ENCODE measurements at regions not wholly inside any gene's neighbourhood (a gene's known extent, or its start where the extent isn't known, plus 50 kb on each side); places are given as distances from the start of the nearest gene placed in this dataset.

DNA sequence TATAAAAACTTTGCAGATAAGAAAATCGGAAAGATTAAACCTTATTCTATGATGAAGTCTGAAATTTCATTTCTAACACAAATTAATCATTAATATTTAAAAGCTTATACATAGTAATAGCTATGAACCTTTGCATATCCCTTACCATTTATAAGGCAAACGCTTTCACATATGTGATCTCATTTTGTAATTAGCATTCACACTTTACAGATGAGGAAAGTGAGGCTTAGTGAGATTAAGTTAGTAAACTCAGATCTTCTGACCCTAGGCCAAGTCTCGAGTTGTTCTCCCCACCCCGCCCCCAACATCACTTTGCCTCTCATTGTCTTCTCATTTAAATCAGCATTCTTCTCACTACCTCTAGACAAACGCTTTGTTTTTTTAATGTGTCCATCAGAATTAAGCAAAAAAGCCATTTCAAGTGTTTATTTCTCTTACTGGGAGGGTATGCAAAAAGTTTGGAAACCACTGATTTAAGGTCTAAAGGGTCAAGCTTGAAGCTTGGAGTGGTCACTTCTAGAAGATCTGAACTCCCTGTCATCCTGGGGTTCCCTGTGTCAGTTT lies 172.9 kb upstream of the BCL6 start:
- DNase-seq, result no peak
- CTCF ChIA-PET, result no interaction called here
- H4K20me1 ChIP-seq (ENCODE audit: insufficient read depth), result no peaks in the 10 kb centered on the region

GRCh38 chr3:187919048-187919447 lies 173.8 kb upstream of the BCL6 start:
- Histone ChIP-seq H3K9ac (no peak overlapping the region), H2AFZ (ENCODE audit: low read depth) (peak overlapping the region; percentile 25; the same call in 1 of the 2 replicates)
- 57% methylated on average over 6 of the region's 6 CpGs for WGBS (ENCODE audit: low lambda C conversion rate)

More for the DNA sequence above, 172.9 kb upstream of the BCL6 start:
- Histone ChIP-seq H3K9me3 (no peaks in the 10 kb centered on the region), H3K4me3 (ENCODE audit: low read depth in 2 of 2, low read length in 1 of 2) (no peak overlapping the region), H3K36me3 (replicated peaks in 1 of 2; ENCODE audit: control insufficient read depth in 1 of 2, insufficient read depth in 2 of 2, low read length in 1 of 2) (no peaks in the 10 kb centered on the region), H3K79me2 (ENCODE audit: insufficient read depth) (no peaks in the 10 kb centered on the region), H3K27ac (ENCODE audit: low read depth in 2 of 2, low read length in 1 of 2) (no peak overlapping the region), H3F3A (replicated peaks; ENCODE audit: insufficient read depth) (no peaks in the 10 kb centered on the region), H2AFZ (ENCODE audit: low read depth) (no peak overlapping the region), H3K4me2 (no peak overlapping the region), H3K9ac (no peak overlapping the region), H3K4me1 (ENCODE audit: control insufficient read depth in 1 of 2, insufficient read depth in 2 of 2, low read depth in 1 of 2, low read length in 1 of 2) (peaks cover 0 to 18% of the 10 kb centered on the region in 2 experiments; a peak in 2 of 4 replicates), H3K9me2 (no peaks in the 10 kb centered on the region), H3K27me3 (ENCODE audit: insufficient read depth) (no peaks in the 10 kb centered on the region)
- POLR2A ChIA-PET, result no interaction called here
- TF ChIP-seq JUND (IDR thresholded peaks at IDR 0.05), result no peak
- TF ChIP-seq SIN3A (IDR thresholded peaks at IDR 0.05; ENCODE audit: borderline replicate concordance, low read depth, low read length), result no peak
- TF ChIP-seq, protein P1, sequence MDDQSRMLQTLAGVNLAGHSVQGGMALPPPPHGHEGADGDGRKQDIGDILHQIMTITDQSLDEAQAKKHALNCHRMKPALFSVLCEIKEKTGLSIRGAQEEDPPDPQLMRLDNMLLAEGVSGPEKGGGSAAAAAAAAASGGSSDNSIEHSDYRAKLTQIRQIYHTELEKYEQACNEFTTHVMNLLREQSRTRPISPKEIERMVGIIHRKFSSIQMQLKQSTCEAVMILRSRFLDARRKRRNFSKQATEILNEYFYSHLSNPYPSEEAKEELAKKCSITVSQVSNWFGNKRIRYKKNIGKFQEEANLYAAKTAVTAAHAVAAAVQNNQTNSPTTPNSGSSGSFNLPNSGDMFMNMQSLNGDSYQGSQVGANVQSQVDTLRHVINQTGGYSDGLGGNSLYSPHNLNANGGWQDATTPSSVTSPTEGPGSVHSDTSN (IDR thresholded peaks at IDR 0.05), result no peak
- TF ChIP-seq FOSL2 (IDR thresholded peaks at IDR 0.05; ENCODE audit: borderline replicate concordance, low read depth), result no peak
- TF ChIP-seq SMC3 (IDR thresholded peaks at IDR 0.05; ENCODE audit: low read depth, low read length), result no peak
- no peak for TF ChIP-seq MXI1 (IDR thresholded peaks at IDR 0.05; ENCODE audit: low read depth, low read length)
- TF ChIP-seq NRF1 (IDR thresholded peaks at IDR 0.05; ENCODE audit: low read depth, low read length), result no peak
- no peak for TF ChIP-seq ZBTB33 (IDR thresholded peaks at IDR 0.05; ENCODE audit: borderline replicate concordance, low read depth)
- TF ChIP-seq FOXJ3 (CRISPR knock-in tag; IDR thresholded peaks at IDR 0.05), result no peak
- no peak for TF ChIP-seq TAF1 (IDR thresholded peaks at IDR 0.05; ENCODE audit: borderline replicate concordance, low read depth, low read length)
- TF ChIP-seq YY1 (IDR thresholded peaks at IDR 0.05; ENCODE audit: low read depth), result no peak
- no peak for TF ChIP-seq POLR2AphosphoS5 (IDR thresholded peaks at IDR 0.05; ENCODE audit: low read depth, low read length)
- TF ChIP-seq RFX5 (IDR thresholded peaks at IDR 0.05; ENCODE audit: low read length), result no peak
- WGBS (ENCODE audit: low lambda C conversion rate), result 29% methylated on average over 5 of the region's 5 CpGs

More at GRCh38 chr3:187919048-187919447, 173.8 kb upstream of the BCL6 start:
- Histone ChIP-seq H3K9me3 (no peaks in the 10 kb centered on the region; the same call in 1 of the 2 replicates), H3K9me2 (no peaks in the 10 kb centered on the region), H3F3A (replicated peaks; ENCODE audit: insufficient read depth) (no peaks in the 10 kb centered on the region), H3K27me3 (ENCODE audit: insufficient read depth) (no peaks in the 10 kb centered on the region), H3K79me2 (ENCODE audit: insufficient read depth) (no peaks in the 10 kb centered on the region), H3K27ac (ENCODE audit: low read depth in 2 of 2, low read length in 1 of 2) (no peak overlapping the region), H3K4me3 (ENCODE audit: low read depth in 2 of 2, low read length in 1 of 2) (no peak overlapping the region), H3K36me3 (replicated peaks in 1 of 2; ENCODE audit: control insufficient read depth in 1 of 2, insufficient read depth in 2 of 2, low read length in 1 of 2) (no peaks in the 10 kb centered on the region), H4K20me1 (ENCODE audit: insufficient read depth) (no peaks in the 10 kb centered on the region), H3K4me2 (no peak overlapping the region), H3K4me1 (ENCODE audit: control insufficient read depth in 1 of 2, insufficient read depth in 2 of 2, low read depth in 1 of 2, low read length in 1 of 2) (peaks cover 0 to 21% of the 10 kb centered on the region in 2 experiments; a peak in 2 of 4 replicates)
- ChIA-PET CTCF (no interaction called here), POLR2A (no interaction called here)
- DNase-seq, result no peak
- TF ChIP-seq EP300 (IDR thresholded peaks at IDR 0.05; ENCODE audit: borderline replicate concordance in 1 of 2, low read depth in 1 of 2, low read length in 1 of 2), result no peak

Data from SK-N-SH (cell line).